Left ventricle myocardium inferior (tissue), 1 donor: ENCODE measurements at regions not wholly inside any gene's neighbourhood (a gene's known extent, or its start where the extent isn't known, plus 50 kb on each side); places are given as distances from the start of the nearest gene placed in this dataset.

Experiments
- DNase-seq: peaks from one replicate; pipeline ENCODE4 v3.0.0-alpha.2; 2020
- H3K27ac ChIP-seq: fragments of 200-600 bp; replicated peaks from 2 replicates; pipeline ENCODE4 v1.8.0; 2021
- H3K27me3 ChIP-seq: fragments of 200-600 bp; 2 replicates; pipeline ENCODE4 v1.8.0; 2021; ENCODE audit warnings: low read depth
- H3K36me3 ChIP-seq: fragments of 200-600 bp; 2 replicates; pipeline ENCODE4 v1.8.0; 2021
- H3K4me1 ChIP-seq: fragments of 200-600 bp; 2 replicates; pipeline ENCODE4 v1.8.0; 2021
- H3K4me3 ChIP-seq: fragments of 200-600 bp; 2 replicates; pipeline ENCODE4 v1.8.0; 2021; ENCODE audit warnings: mild to moderate bottlenecking, moderate library complexity
- H3K9me3 ChIP-seq: fragments of 200-600 bp; replicated peaks from 2 replicates; pipeline ENCODE4 v1.8.0; 2021
- intact Hi-C: fragments of 100-400 bp; cut with micrococcal nuclease; formaldehyde crosslinking; loops from one replicate; pipeline ENCODE4 v1.11.0; 2022
- TF ChIP-seq, protein P1 (sequence below): fragments of 200-600 bp; IDR thresholded peaks from 2 replicates; pipeline ENCODE4 v1.8.0; 2021; ENCODE audit warnings: antibody characterized with exemption, mild to moderate bottlenecking, borderline replicate concordance
- donor health status: DM: no; HTN: yes; CAD: no; lungs with severe emphysema.

DNA sequence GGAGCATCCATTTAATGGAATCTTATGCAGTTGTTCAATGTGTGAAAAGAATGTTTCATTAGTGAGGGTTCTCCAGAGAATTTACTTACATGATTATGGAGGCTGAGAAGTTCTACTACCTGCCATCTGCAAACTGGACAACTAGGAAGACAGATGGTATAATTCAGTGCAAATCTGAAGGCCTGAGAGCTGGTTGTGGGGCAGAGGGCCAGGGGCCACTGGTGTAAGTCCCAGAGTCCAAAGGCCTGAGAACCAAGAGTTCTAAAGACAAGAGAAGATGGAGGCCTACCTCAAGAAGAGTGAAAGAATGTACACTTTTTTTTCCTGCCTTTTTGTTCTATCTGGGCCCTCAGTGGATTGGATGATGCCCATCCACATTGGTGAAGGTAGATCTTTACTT lies 114.8 kb downstream of the DDX1 start:
- DNase-seq = no peak
- no peaks in the 10 kb centered on the region for H3K9me3 ChIP-seq
- intact Hi-C loops = no loop called here
- H3K4me3 ChIP-seq = no peak overlapping the region
- TF ChIP-seq, protein P1, sequence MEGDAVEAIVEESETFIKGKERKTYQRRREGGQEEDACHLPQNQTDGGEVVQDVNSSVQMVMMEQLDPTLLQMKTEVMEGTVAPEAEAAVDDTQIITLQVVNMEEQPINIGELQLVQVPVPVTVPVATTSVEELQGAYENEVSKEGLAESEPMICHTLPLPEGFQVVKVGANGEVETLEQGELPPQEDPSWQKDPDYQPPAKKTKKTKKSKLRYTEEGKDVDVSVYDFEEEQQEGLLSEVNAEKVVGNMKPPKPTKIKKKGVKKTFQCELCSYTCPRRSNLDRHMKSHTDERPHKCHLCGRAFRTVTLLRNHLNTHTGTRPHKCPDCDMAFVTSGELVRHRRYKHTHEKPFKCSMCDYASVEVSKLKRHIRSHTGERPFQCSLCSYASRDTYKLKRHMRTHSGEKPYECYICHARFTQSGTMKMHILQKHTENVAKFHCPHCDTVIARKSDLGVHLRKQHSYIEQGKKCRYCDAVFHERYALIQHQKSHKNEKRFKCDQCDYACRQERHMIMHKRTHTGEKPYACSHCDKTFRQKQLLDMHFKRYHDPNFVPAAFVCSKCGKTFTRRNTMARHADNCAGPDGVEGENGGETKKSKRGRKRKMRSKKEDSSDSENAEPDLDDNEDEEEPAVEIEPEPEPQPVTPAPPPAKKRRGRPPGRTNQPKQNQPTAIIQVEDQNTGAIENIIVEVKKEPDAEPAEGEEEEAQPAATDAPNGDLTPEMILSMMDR = no peak
- H3K27ac ChIP-seq = no peak overlapping the region
- no peaks in the 10 kb centered on the region for H3K27me3 ChIP-seq
- no peaks in the 10 kb centered on the region for H3K36me3 ChIP-seq
- H3K4me1 ChIP-seq = peaks cover 42% of the 10 kb centered on the region

DNA sequence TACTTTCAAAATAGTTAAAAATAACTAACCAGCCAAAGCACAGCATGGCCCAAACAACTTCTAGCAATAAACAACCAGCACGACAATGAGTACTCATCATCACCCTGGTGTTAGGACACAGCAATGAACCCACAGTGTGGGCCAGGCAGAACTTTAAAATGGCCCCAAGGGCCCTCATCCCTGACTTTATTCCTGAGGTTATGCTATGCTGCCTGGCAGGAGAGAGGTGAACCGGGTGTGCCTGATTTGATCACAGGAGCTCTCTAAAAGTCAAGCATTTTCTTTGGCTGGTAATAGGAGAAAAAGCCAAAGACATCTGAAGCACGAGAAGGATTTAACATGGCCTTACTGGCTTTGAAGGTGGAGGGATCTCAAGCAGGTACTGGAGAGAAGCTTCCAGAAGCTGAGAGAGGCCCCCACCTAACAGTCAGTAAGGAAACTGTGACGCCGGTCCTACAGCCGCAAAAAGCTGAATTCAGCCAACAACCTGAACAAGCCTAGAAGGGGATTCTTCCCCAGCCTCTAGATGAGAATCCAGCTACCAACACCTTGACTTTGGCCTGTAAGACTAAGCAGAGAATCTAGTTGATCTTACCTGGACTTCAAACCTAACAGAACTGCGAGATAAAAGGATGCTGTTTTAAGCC lies 115.4 kb downstream of the DDX1 start:
- Histone ChIP-seq H3K4me1 (peaks cover 42% of the 10 kb centered on the region), H3K36me3 (no peaks in the 10 kb centered on the region), H3K4me3 (no peak overlapping the region), H3K27me3 (no peaks in the 10 kb centered on the region), H3K27ac (no peak overlapping the region), H3K9me3 (no peaks in the 10 kb centered on the region)
- intact Hi-C loops = no loop called here
- TF ChIP-seq, protein P1 = no peak
- DNase-seq = no peak

DNA sequence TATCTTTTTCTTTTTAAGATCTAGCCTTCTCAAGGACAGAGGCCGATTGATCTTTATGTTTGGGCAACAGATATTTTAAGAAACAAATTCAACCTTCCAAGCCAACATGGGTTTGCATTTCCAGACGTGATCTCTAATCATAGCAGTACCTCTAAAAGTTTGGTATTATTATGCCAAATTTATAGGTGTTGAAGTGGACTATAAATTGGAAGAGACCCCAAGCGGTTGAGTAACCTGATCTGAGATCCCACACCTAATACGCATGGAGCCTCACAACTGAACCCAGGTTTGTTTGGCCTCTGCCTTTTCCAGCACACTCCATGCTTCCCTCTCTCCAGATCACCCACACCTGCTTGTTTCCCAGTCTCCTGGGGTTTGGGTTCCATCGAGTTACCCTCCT lies 116.5 kb downstream of the DDX1 start:
- H3K27ac ChIP-seq = peak overlapping the region; percentile 77
- intact Hi-C loops = no loop called here
- H3K4me3 ChIP-seq = no peak overlapping the region
- TF ChIP-seq, protein P1 = no peak
- H3K36me3 ChIP-seq = no peaks in the 10 kb centered on the region
- H3K4me1 ChIP-seq = peaks cover 42% of the 10 kb centered on the region
- no peaks in the 10 kb centered on the region for H3K9me3 ChIP-seq
- DNase-seq = no peak
- H3K27me3 ChIP-seq = no peaks in the 10 kb centered on the region

DNA sequence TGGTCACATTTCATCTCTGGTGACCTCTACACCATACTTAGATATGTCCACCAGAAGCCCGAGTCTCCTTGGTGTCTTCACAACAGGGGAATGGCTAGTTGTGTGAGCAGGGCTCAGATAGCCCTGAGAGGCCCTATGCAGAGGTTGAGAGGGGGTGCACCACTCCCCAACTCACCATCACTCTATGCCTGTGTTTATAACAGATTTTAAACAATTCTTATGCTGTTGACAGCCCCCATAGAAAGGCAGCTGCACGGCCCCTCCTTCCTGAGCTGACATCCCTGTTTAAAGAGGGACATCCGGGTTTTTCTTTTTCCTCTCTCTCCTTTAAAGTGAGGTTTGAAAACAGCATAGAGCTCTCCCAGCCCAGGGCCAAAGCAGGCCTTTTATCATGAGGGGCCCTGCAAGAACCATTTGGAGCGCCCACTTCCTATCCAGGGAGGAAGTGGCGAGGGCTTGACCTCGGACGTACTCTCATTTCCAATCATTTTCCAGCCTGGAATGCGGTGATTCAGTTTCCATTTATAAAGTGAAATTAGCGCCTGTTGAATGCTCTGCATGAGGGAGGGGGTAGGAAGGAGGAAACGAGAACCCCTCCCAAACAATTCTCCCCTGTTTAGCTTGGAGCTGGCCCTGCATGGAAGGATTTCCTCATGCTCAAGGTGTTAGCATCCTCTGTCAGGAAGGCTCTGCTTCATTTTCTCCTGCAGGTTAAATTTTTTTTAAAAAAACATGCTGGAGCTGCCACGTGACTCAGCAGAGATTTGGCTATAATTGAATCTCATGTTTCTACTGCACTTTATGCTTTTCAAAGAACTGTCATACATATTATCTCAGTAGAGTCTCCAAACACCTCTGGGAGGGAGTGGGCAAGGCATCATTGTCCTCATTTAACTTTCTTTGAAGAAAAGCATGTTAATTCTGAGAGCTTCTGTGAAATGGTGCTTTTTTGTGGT lies 117.5 kb downstream of the DDX1 start:
- no peak for DNase-seq
- TF ChIP-seq, protein P1 = no peak
- Histone ChIP-seq H3K4me3 (no peak overlapping the region), H3K9me3 (no peaks in the 10 kb centered on the region), H3K27ac (peak overlapping the region; percentile 77), H3K27me3 (no peaks in the 10 kb centered on the region), H3K4me1 (peaks cover 32% of the 10 kb centered on the region), H3K36me3 (no peaks in the 10 kb centered on the region)
- intact Hi-C loops = no loop called here

DNA sequence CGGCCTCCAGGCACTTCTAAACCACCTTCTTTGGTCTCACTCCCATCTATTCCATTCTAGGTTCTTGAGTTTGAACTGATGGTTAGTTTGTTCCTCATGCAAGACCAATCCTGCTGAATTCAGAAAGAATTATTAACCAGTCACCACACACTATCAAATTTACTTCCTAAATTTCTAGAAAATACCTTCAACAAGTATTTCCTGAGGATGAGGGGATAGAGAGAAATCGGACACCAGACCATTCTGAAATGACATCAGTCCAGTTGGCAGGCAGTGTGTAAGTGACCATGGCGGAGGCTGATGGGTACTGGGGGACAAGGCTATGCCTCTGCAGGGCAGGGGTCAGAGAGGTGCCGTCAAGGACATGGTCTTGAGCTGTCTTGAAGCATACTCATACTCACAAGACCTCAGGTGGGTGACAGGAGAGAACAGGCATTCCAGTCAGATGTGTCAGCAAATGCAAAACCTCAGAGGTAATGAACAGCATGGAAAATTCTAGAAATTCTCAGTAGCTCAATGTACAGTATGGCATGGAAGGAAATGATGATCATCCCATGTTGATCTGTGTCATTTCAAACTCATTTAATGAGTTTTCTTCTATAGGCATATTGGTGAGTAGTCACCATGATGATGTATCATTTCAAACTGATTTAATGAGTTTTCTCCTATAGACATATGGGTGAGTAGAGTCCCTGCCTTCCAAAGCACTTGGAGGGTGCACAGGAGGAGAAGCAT lies 119.6 kb downstream of the DDX1 start:
- H3K27ac ChIP-seq = no peak overlapping the region
- TF ChIP-seq, protein P1 = no peak
- H3K9me3 ChIP-seq = no peaks in the 10 kb centered on the region
- peaks cover 16% of the 10 kb centered on the region for H3K4me1 ChIP-seq
- no peak overlapping the region for H3K4me3 ChIP-seq
- H3K36me3 ChIP-seq = no peaks in the 10 kb centered on the region
- H3K27me3 ChIP-seq = no peaks in the 10 kb centered on the region
- DNase-seq = no peak
- intact Hi-C loops = no loop called here
